GM23338 (cell line): ENCODE measurements at regions not wholly inside any gene's neighbourhood (a gene's known extent, or its start where the extent isn't known, plus 50 kb on each side); places are given as distances from the start of the nearest gene placed in this dataset.

Experiments
- ATAC-seq: fragments of 200-7000 bp; cut with Tn5 transposase; 3 replicates; pipeline ENCODE4 v1.9.1; 2020
- DNase-seq: peaks from one replicate; pipeline ENCODE4 v3.0.0-alpha.2; 2015; ENCODE audit warnings: low spot score
- H2AFZ ChIP-seq: fragments of 200-600 bp; sonication (generic); 2 replicates; pipeline ENCODE4 v1.8.0; 2016; ENCODE audit warnings: antibody characterized with exemption, mild to moderate bottlenecking, moderate library complexity
- H3F3A ChIP-seq: fragments of 200-600 bp; sonication (generic); replicated peaks from 2 replicates; pipeline ENCODE4 v1.8.0; 2017; ENCODE audit warnings: antibody characterized with exemption, mixed run types, low read depth
- H3K27ac ChIP-seq: fragments of 200-600 bp; sonication (generic); 2 replicates; pipeline ENCODE4 v1.6.1; 2016; ENCODE audit warnings: low read depth
- H3K27me3 ChIP-seq: fragments of 200-600 bp; sonication (generic); 2 replicates; pipeline ENCODE4 v1.8.0; 2016; ENCODE audit warnings: mild to moderate bottlenecking, mixed run types, moderate library complexity; ENCODE audit not compliant: insufficient read depth
- H3K36me3 ChIP-seq: fragments of 200-600 bp; sonication (generic); 2 replicates; pipeline ENCODE4 v1.8.0; 2016; ENCODE audit warnings: mild to moderate bottlenecking; ENCODE audit not compliant: insufficient read depth
- H3K4me1 ChIP-seq: fragments of 200-600 bp; sonication (generic); 2 replicates; pipeline ENCODE4 v1.8.0; 2016; ENCODE audit warnings: mild to moderate bottlenecking, moderate library complexity; ENCODE audit not compliant: insufficient read depth
- H3K4me2 ChIP-seq: fragments of 200-600 bp; sonication (generic); 2 replicates; pipeline ENCODE4 v1.7.1; 2017; ENCODE audit warnings: mixed run types
- H3K4me3 ChIP-seq: fragments of 200-600 bp; sonication (generic); 2 replicates; pipeline ENCODE4 v1.6.1; 2016; ENCODE audit warnings: mixed run types
- H3K79me2 ChIP-seq: fragments of 200-600 bp; sonication (generic); replicated peaks from 2 replicates; pipeline ENCODE4 v1.8.0; 2017; ENCODE audit warnings: mild to moderate bottlenecking; ENCODE audit not compliant: insufficient read depth
- H3K9me2 ChIP-seq: fragments of 200-600 bp; sonication (generic); 2 replicates; pipeline ENCODE4 v1.8.0; 2017; ENCODE audit not compliant: insufficient read depth
- H4K20me1 ChIP-seq: fragments of 200-600 bp; sonication (generic); replicated peaks from 2 replicates; pipeline ENCODE4 v1.8.0; 2017; ENCODE audit warnings: mild to moderate bottlenecking; ENCODE audit not compliant: insufficient read depth
- H3K27ac Mint-ChIP-seq: 2 replicates; pipeline ENCODE4 v1.8.0; 2020; ENCODE audit warnings: inconsistent platforms, mild to moderate bottlenecking, moderate library complexity, mixed read lengths
- H3K27me3 Mint-ChIP-seq: 3 replicates; pipeline ENCODE4 v1.8.0; 2022; ENCODE audit warnings: low read depth, mild to moderate bottlenecking, moderate library complexity, mixed read lengths, inconsistent platforms; ENCODE audit not compliant: insufficient read depth, poor library complexity
- H3K36me3 Mint-ChIP-seq: 3 replicates; pipeline ENCODE4 v1.8.0; 2021; ENCODE audit warnings: low read depth, mild to moderate bottlenecking, inconsistent platforms, moderate library complexity, mixed read lengths
- H3K4me1 Mint-ChIP-seq: 3 replicates; pipeline ENCODE4 v1.8.0; 2020; ENCODE audit warnings: mild to moderate bottlenecking, inconsistent platforms, mixed read lengths
- H3K4me3 Mint-ChIP-seq: 3 replicates; pipeline ENCODE4 v1.8.0; 2021; ENCODE audit warnings: moderate library complexity, mild to moderate bottlenecking, inconsistent platforms, mixed read lengths
- H3K9me3 Mint-ChIP-seq: 3 replicates; pipeline ENCODE4 v1.8.0; 2020; ENCODE audit warnings: moderate library complexity, mild to moderate bottlenecking, inconsistent platforms, mixed read lengths
- CREB1 ChIP-seq: fragments of 250-450 bp; sonication (Bioruptor Pico); IDR thresholded peaks from 2 replicates; pipeline ENCODE4 v1.5.0; 2020; ENCODE audit warnings: low read depth, mild to moderate bottlenecking, moderate library complexity
- CTCF ChIP-seq, 2 experiments: fragments of 200-600 bp in 1 of 2; sonication (generic) in 1 of 2; conservative IDR thresholded peaks; 2 replicates each; pipeline versions ENCODE4 v1.5.1 to v1.6.1; 2016 to 2017; ENCODE audit warnings: antibody characterized with exemption in 2 of 2, low read depth in 2 of 2, mild to moderate bottlenecking in 2 of 2, moderate library complexity in 1 of 2
- ETS1 ChIP-seq: IDR thresholded peaks from 2 replicates; pipeline ENCODE4 v1.6.1; 2016; ENCODE audit warnings: antibody characterized with exemption
- EZH2 ChIP-seq: fragments of 200-600 bp; sonication (generic); IDR thresholded peaks from one replicate; pipeline ENCODE4 v1.8.0; 2017; ENCODE audit warnings: antibody characterized with exemption, mild to moderate bottlenecking, low read depth; ENCODE audit not compliant: unreplicated experiment
- EZH2phosphoT487 ChIP-seq: fragments of 200-600 bp; sonication (generic); IDR thresholded peaks from one replicate; pipeline ENCODE4 v1.8.1; 2018; ENCODE audit warnings: antibody characterized with exemption; ENCODE audit not compliant: unreplicated experiment
- JUNB ChIP-seq: IDR thresholded peaks from one replicate; pipeline ENCODE4 v1.6.1; 2016; ENCODE audit warnings: antibody characterized with exemption; ENCODE audit not compliant: unreplicated experiment
- NANOG ChIP-seq: IDR thresholded peaks from 2 replicates; pipeline ENCODE4 v1.6.1; 2016; ENCODE audit warnings: antibody characterized with exemption, borderline replicate concordance
- POLR2AphosphoS5 ChIP-seq: IDR thresholded peaks from 2 replicates; pipeline ENCODE4 v1.6.1; 2016; ENCODE audit warnings: antibody characterized with exemption, low read depth
- REST ChIP-seq: IDR thresholded peaks from one replicate; pipeline ENCODE4 v1.6.1; 2018; ENCODE audit warnings: antibody characterized with exemption; ENCODE audit not compliant: unreplicated experiment
- STAT1 ChIP-seq: IDR thresholded peaks from one replicate; pipeline ENCODE4 v1.6.1; 2016; ENCODE audit warnings: antibody characterized with exemption; ENCODE audit not compliant: unreplicated experiment
- ZNF114 ChIP-seq: fragments of 250-450 bp; sonication (Bioruptor Pico); IDR thresholded peaks from 2 replicates; pipeline ENCODE4 v1.5.0; 2020; ENCODE audit warnings: mild to moderate bottlenecking, moderate library complexity
- ZNF331 ChIP-seq: fragments of 250-450 bp; sonication (Bioruptor Pico); IDR thresholded peaks from 2 replicates; pipeline ENCODE4 v1.5.0; 2020; ENCODE audit warnings: low read depth, mild to moderate bottlenecking, moderate library complexity
- ZNF462 ChIP-seq: fragments of 250-450 bp; sonication (Bioruptor Pico); IDR thresholded peaks from 2 replicates; pipeline ENCODE4 v1.5.0; 2020; ENCODE audit warnings: mild to moderate bottlenecking, moderate library complexity

- Histone ChIP-seq H3K4me1 (peaks cover 6% of the 10 kb centered on the region; the same call in 1 of the 2 replicates), H4K20me1 (no peaks in the 10 kb centered on the region), H3K27me3 (no peaks in the 10 kb centered on the region), H3F3A (no peaks in the 10 kb centered on the region), H3K4me2 (no peak overlapping the region), H3K27ac (no peak overlapping the region), H3K79me2 (no peaks in the 10 kb centered on the region), H3K36me3 (no peaks in the 10 kb centered on the region), H3K4me3 (no peak overlapping the region), H3K9me2 (no peaks in the 10 kb centered on the region), H2AFZ (no peak overlapping the region)
- Mint-ChIP-seq H3K9me3 (no peaks in the 10 kb centered on the region), H3K27ac (no peak overlapping the region), H3K4me1 (peaks cover 4% of the 10 kb centered on the region; the same call in 1 of the 3 replicates), H3K4me3 (no peak overlapping the region), H3K27me3 (no peaks in the 10 kb centered on the region), H3K36me3 (no peaks in the 10 kb centered on the region)
- no peak for TF ChIP-seq ZNF114 (CRISPR knock-in tag)
- TF ChIP-seq STAT1, result no peak
- no peak for TF ChIP-seq ZNF462
- TF ChIP-seq EZH2phosphoT487, result no peak
- no peak for TF ChIP-seq CTCF (conservative IDR thresholded peaks at IDR 0.05; ENCODE audit: low read depth in 2 of 2)
- TF ChIP-seq REST, result no peak
- TF ChIP-seq POLR2AphosphoS5, result no peak
- TF ChIP-seq CREB1, result no peak
- TF ChIP-seq JUNB, result no peak
- no peak for TF ChIP-seq EZH2
- no peak for TF ChIP-seq NANOG
- TF ChIP-seq ETS1, result no peak
- no peak for TF ChIP-seq ZNF331 (CRISPR knock-in tag)
- DNase-seq (no peak), ATAC-seq (no peak)
Measured at GRCh38 chr2:16466133-16466820, 199.4 kb downstream of the CYRIA start.
